Retina (tissue), 1 donor: ENCODE measurements at regions not wholly inside any gene's neighbourhood (a gene's known extent, or its start where the extent isn't known, plus 50 kb on each side); places are given as distances from the start of the nearest gene placed in this dataset.

Experiments
- DNase-seq: peaks from one replicate; pipeline ENCODE4 v3.0.0-alpha.2; 2016

DNA sequence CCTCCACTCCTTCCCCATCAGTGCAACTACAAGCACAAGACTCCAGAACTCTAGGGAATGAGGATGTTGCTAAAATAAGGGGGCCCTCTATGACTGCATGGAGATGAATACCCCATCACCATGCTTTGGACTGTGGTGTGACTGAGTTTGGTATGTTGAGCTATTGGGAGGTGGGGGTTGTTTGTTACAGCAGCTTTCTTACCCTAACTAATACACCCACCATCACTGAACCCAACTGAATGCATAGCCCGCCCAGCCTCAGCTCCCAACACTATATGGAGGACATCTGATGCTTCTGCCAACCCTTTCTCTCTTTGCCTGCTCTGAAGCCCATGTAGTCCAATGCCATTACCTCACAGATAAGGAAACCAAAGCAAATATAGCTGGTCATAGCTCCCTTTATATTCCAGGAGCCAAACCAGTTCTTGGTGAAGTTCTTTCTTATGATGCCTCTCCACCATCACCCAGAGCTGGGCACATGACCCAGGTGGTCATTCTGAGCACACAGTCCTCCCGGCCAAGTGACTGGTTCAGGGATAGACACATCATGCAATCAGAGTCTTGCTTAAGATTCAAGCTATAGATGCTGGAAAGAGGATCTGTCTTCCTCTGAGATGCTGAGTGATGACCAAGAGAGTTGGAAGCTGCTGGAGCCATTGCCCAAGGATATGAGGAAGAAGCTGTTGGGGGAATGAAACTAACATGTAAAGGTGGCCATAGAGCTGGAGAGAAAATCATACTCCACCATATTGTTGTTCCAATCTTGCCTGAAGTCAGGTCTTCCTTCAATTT is 155.6 kb upstream of the HAAO start:
- DNase-seq = no peak

DNA sequence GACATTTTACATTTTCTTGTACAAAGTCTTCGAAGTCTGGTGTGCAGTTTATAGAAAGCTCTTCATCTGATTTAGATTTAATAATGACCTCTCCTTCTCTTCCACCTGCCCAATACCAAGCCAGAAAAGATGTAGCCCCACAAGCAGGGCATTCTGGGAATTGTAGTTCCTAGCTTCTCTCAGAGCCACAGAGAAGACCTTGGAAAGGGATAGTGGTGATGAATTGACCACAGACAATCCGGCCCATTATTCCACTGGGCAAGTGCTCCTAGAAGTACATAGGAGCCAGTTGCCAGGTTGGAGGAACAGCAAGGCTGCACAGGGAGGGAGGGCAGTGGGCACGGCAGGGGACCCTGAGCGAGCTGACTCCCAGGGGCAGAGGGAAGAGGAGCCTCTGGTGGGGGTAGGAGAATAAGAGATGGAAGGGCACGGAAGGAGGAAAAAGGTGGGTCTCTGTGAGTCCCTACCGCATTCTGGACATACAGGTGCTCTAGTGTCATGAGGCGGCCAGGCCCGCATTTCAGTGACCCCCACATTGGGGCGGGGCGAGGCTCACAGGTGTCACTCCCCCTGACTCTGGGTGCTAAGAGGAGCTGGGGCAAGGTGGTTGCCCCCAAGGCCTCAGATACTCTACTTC is 152.5 kb upstream of the HAAO start:
- no peak for DNase-seq

DNA sequence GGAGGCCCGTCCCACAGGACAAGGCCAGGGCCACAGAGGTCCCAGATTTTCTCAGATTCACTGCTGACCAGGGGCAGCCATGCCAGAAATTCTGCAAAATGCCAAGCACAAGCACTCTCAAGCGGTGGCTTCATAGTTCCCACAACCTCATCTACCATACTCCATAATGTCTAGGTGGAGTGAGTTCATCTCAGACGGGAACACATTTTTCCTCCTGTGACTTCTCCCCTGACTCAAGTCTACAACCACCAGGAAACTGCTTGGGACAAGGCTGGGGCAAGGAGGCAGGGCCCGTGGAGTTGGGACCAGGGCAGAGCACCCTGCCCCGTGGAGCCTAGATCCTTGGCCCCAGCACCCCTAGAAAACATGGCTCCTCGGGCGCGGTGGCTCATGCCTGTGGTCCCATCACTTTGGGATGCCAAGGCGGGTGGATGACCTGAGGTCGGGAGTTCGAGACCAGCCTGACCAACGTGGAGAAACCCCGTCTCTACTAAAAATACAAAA is 150.7 kb upstream of the HAAO start:
- DNase-seq = no peak

DNA sequence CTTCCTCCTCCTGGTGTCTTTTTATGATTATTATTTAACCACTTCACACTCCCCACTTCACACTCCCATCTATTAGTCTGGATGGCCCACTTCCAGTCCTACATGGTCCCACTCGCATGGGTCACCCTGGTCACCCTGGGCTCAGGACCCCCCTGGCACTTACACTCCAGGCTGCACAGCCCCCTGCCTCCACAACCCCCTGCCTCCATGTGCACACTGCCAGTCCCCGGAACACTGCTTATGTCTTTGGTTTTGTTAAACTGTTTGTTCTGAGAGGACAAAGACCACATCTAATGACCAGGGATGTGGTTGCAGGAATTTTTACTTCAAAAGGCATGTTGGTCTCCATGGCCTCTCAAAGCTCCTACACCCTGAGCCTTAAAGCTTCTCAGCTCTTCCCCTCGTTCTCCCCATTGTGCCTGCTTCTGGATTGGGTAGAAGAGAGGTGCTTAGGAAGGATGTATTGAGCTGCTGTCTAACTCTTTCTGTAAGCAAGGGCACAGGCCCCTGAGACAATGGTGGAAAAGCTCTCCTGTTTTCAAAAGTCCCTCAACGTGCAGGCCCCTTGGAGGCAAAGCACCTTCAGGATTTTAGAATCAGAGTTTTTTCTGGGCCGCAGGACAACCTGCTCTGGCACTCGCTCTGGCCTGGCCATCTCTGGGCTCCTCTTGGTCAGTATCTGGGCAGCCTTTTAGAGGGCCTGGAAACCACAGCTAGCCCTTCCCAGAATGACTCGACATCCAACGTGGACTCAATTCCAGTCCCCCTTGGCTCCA is 150.0 kb upstream of the HAAO start:
- DNase-seq = no peak

DNA sequence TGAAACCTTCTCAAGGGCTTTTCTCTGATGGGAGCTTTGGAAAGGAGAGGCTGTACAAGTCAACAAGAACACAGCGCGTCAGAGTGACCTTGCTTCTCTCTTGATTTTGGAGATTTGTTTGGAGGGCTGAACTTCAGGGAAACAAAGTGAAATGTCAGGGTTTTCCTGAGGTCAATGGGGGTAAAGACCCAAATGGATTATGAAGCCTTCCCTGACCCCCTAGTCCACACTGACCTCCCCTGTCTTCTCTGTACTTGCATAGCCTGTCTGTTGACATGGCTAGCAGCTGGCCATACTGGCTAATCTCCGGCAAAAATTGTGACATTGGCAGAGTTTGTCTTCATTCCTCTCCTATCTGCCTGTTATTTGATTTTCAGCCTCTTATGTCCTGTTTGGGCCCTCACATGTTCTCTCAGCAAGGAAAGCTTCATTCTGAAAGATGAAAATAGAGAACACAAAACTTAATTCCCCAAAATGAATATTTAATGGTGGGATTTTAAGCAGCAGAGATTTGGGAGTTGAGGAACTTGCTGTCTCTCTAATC is 149.3 kb upstream of the HAAO start:
- DNase-seq = no peak

DNA sequence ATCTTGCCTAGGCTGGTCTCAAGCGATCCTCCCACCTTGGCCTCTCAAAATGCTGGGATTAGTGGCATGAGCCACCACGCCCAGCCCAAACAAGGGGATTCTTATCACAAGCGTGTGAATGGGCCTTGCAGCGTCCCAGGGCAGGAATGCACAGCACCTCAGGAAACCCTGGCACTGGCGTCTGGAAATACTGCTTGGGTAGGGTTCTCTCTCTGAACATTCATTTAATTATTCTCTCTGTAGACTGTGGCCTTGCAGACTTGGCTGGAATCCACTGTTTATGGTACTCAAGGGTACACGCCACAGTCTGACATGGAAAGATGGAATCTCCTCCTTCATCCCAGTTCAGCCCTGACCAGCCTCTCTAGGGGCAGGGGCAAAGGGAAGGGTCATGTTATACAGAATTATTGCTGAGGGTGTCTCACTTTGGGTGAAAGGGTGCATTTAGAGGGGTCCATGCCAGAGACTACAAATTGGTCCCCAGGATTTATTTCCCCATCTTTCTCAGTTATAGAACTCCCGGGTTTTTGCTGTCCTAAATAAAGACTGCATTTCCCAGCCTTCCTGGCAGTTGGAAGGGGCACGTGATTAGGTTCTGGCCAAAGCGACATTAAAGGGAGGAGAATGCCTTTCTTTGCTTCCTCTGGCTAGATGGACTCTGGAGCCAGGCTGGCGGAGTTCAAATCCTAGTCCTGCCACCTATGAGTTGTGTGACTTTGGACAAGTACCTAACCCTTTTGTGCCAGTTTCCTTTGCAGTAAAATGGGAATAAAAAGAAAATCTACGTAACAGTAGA is 147.2 kb upstream of the HAAO start:
- DNase-seq = no peak

DNA sequence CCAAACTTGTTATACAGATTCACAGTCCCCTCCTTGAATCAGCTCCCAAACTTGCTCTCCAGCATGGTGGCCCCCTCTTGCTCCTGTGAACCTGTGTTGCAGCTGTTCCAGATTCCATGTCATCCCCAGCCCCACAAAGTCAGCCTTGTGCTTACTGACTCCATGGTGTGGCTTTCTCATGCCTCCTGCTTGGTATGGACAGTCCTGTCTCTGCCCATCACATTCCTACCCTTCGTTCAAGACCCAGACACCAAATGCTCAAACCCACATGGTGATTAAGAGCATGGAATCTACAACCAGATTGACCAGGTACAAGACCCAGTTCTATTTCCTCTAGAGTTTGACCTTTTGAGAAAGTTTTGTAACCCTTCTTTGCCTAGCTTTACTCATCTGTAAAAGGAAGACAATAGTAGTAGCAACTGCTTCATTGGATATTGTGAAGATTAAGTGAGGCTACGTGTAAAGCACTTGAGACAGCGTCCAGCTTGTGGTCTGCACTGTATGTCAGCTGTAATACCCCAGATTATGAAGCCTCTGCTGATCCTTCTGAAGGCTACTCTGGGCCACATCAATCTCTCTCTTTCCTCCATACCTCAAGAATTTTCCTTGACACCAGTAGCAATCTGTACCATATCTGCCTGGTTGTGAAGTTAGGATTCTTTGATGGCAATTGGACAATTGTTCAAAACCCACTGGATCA is 146.4 kb upstream of the HAAO start:
- DNase-seq = no peak

DNA sequence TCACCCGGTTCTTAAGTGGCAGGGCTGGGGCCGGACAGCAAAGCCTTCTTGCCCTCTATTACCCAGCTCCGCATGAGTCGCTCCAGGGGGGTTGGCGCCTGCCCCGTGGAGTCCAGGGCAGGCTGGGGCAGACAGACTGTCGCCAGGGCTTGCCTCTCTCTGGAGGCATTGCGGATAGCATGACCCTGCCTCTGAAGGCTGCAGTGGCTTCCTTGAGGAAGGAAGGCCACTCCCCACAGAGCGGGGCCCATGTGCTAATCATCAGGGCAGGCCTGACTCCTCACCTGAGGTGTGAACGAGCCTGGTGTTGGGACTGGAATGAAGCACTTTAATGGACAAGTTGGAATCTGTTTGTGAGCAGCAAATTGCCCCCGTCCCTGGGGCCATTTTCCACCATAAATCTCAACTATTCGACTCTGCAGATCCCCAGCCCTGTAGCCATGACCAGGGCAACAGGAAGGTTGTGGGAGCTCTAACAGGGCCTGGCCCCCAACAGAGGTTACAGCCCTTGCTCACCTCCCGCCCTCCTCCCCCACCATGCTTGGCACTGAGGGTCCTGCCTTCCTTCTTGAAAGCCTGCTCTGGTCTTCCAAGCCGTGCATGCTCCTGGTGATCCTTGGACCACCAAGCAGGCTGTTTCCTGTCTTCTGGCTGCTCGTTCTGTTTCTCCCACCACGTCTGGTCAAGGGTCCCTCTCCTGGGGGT is 144.9 kb upstream of the HAAO start:
- DNase-seq = no peak

DNA sequence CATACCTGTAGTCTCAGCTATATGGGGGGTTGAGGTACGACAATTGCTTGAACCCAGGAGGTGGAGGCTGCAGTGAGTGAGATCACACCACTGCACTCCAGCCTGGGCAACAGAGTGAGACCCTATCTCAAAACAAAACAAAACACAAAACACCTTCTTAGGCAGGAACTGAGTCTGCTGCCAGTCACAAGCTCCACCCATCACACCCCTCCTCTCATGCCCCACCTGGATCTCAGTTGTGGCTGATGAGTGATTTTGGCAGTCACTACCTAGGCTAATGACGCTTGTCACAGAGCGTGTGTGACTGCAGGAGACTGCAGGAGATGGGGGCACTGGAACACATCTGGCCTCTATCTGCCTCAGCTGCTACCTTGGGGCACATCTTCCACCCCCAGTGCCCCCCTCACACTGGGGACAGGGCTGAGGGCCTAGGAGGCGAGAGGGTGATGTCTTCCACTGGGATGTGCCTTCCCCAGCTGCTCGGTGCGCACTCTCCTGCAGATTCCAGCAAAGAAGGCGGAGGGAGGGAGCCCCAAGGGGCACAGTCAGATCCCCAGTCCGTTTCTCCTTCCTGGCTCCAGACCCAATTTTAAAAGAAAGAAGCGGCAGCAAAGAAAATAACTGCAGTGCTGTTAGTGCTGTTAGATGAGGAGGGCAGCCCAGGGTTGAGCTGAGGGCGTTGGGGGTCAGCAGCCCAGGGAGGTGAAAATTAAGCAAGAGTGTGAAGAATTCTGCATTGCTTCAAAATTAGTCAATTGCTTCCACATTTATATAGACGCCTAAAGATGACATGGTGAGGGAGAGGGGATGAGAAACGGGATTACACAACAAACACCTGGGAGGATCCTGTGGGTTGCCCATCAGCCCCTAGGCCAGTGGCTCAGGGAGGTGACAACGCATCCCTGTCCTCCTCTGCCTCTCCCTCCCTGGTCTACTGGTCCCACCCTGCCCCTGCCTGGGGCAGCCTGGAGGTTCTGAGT is 143.6 kb upstream of the HAAO start:
- DNase-seq = peak; percentile 25

DNA sequence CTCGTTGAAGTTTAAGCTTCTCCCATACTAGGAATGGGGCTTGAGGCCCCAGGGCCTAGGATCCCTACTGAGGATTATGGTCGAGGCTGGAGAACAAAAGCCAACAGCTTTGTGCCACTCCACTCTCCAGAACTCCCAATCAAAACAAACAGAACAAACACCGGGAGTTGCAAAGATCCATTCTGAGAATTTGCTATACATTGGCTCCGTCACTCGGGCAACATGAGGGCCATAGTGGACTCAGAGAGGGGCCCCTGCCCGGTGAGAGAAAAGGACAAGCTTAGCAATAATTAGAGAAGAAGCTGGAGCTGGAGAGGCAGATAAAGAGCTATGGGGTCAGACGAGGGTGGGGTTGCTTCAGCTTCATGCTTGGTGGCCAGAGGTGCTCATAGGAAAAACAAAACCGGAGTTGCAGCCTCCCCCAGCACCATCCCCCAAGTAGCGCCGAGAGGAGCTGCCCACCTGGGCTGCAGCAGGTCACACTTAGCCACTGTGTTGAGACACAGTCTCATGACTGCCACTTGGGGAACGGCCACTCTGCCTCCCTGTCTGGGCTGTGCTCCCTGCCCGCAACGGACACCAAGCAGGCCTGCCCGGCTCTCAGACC is 142.3 kb upstream of the HAAO start:
- DNase-seq = peak; percentile 22

DNA sequence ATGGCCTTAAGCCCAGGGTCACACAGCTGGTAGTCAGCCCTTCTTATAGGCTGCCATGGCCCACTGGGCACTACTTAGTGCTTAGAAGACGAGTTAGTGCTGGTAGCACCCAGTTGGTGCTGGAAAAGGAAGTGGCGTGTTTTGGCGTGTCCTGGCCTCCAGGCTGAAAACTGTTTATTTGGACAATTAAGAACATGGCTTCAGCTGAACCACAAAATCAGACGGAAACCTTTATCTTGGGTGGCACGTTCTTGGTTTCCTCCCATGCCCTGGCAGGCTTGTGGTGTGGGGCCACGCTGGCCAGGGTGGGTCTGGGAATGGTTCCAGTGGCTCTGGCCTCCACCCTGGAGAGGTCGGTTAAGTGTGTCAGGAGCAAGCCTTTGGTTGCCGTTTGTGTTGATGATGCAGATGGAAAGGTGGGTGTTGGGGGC is 141.5 kb upstream of the HAAO start:
- no peak for DNase-seq

DNA sequence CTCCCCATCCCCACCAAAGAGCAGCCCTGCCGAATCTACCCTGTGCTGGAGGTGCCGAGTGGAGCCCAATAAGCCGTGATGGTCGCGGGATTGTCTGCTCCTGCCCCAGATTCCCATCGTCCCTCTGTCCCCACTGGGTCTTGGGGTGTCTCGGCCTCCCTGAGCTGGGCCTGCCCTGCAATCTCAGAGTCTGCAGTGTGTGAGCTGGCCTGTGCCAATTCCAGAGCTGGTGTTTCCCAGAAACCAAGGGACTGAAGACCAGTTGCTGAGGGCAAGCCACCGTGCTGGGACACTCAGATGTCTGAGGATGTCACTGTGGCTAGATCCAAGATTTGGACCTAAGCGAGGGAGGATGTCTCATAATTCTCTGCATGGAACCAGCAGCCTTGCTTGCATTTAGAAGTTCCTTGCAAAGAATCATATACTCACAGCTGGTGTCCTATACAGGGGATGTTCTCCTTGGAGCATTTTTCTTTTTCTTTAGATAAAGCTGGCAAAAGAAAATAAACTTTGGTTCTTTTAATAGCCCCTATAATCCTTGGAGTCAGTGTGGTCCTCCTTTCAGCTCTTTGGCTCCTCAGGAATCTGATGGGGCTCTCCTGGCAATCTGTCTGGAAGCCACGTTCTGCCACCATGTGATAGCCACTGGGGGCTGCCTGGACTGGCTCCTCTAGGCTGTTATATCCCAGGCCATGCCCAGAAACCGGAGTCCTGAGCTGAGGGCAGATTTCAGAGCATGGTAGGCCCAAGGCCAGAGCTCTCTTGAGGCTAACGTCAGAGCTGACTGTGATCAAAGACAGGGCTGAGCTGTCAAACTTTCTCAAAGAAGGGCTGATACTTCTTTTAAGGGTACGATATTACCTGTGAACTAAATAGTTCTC is 140.1 kb upstream of the HAAO start:
- no peak for DNase-seq

DNA sequence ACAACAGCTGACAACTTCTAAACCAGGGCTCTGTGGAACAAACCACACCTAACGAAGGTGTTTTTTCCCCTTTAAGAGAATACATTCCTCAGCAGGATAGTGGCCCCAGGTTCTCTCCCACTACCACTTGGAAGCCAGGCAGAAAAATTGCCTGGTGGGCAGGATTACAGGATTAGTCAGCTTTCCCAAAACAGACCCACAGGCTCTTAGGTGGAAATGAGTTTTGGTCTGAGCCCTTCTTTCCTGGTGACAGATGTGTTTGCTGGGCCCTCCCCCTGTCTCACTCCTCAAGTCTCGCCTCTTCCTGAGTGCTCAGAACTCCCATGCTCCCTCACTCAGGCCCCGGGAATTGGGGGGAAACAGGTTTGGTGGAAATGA is 139.4 kb upstream of the HAAO start:
- no peak for DNase-seq

DNA sequence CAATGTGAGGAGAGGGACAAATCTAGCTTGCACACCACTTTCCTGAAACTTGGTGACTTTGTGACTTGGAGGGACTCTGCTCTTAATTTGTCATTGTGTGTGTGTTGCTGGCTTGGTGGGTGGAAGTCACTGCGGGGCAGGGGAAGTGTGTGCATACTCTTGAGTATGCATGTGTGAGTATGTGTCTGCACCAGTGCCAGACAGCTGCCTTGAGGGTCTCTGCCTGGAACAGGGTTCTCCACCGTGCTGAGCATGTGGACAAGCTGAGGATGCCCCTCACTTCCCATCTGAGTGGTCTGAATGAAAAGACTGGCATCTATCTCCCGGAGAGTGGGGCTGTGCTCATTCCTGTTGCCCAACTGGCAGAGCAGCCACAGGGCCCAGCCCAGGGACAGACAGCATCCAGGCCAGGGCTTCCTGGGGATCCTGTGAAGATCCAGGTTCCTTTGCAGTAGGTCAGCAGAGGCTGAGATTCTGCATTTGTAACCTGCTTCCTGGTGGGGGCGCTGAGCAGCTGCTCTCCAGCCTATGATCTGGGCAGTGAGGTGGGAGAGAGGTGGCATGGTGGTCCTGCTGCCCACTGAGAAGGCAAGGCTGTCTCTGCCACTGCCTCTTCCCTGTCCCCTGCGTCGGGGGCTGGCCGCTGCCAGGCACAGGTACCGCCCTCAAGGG is 138.9 kb upstream of the HAAO start:
- peak; percentile 47 for DNase-seq

DNA sequence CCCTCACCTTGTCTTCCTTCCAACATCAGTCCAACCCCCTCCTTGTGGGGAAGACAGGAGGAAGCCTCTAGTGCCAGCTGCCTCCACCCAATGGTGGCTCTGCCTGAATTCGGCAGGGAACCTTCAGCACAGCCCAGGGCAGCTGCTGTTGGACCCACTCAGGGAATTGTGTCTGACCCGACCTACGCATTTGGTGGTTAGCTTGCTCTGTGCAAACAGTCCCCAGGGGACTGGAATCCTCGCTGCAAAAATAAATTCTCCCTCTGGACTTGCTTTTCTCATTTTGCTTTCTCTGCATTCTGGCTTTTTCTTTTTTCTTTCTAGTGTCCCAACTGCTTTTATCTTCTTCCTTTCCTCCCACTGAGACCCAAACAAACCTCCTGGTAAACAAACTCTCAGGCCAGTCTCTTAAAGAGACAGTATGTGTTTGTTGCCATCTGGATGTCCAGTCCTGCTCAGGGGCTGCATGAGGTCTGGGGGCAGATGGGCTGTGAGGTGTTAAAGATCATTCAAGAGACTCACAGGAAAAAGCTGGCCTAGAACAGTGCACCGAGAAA is 137.7 kb upstream of the HAAO start:
- peak; percentile 61 for DNase-seq

DNA sequence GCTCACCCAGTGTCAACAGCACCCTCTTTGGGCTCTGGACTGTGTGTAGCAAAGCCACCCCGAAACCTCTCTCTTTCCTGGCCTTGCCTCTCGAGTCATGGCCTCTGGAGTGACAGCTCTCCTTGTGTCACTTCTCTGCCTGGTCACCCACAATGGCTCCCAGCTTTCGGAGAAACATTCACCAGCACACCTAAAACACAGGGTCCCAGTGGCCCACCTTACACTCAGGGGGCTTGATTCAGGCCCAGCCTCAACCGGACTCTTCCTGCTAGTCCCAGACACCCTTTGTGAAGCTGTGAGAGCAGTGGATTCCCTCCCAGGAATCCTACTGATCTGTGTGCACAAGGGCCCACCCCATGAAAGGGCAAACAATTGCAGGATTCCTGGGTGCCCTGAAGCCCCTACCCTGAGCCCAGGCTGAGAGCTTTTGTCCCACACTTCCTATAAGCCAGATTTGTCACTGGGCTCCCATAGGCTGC is 137.2 kb upstream of the HAAO start:
- DNase-seq = peak; percentile 39
